ENCODE measurements at regions not wholly inside any gene's neighbourhood (a gene's known extent, or its start where the extent isn't known, plus 50 kb on each side); places are given as distances from the start of the nearest gene placed in this dataset.

DNA sequence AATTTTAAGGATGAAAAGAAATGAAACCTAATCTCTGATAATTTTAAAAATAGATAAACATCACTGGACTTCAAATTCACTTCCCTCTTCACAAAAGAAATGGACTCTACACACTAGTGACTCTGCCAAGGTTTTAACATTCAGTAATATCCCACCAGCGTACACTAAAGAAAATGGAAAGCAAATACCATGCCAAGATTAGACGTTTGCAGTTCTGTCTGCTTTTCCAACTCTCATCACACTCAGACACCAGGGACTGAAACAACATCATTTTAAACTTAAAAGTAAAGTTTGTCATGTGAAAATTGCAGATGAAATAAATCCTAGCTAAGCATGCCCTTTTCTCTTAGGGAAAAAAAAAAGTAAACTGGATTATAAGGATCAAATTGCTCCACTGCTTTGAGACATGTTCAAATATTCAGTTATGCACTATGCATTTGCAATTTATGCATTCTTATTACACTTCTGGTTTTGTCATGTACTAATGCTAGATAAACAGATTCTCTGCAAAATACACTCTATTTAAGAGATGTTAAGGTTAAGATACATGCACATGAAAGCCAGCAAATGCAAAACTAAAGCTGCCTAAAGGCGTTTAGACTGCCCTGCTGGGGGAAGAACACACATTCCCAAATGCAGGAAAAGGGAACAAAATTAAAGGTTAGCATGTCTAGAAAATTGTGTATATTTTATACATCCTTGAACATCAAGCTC lies 534.4 kb upstream of the EPHA5 start:
- H3K36me3 ChIP-seq (ENCODE audit: insufficient read depth in 1 of 2, low read depth in 1 of 2), result no peaks in the 10 kb centered on the region
- H3K9me3 ChIP-seq, result peaks cover 6% of the 10 kb centered on the region
- ATAC-seq, result no peak
- no peak overlapping the region for H3K27ac ChIP-seq
- H3K4me3 ChIP-seq, result no peak overlapping the region
- H3K4me1 ChIP-seq, result no peaks in the 10 kb centered on the region
- H3K27me3 ChIP-seq (ENCODE audit: insufficient read depth in 3 of 3, low read length in 2 of 3), result no peaks in the 10 kb centered on the region
- no peak for TF ChIP-seq CTCF (IDR thresholded peaks at IDR 0.05)
- no peak for DNase-seq
- intact Hi-C loops (cut with DNase I), result no loop called here
- 31 to 36% (median 34%) methylated on average over 3 of the region's 3 CpGs for WGBS, 3 donors

DNA sequence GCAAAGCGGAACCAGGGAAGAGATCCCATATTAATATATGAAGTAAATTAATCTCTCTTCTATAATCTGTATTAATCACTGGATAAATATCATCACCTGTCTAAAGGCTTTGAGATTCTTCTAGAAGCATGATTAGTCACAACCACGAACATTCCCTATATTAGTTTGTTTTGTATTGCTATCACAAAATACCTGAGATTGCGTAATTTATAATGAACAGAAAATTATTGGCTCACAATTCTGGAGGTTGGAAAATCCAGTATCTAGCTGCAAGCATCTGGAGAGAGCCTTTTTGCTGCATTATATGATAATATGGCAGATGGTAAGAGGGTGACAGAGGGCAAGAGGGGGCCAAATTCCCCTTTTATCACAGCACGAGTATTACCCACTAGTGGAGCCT lies 532.6 kb upstream of the EPHA5 start:
- intact Hi-C loops (cut with DNase I), result no loop called here
- no peak overlapping the region for H3K4me3 ChIP-seq
- no peaks in the 10 kb centered on the region for H3K36me3 ChIP-seq (ENCODE audit: insufficient read depth in 1 of 2, low read depth in 1 of 2)
- DNase-seq (no peak), ATAC-seq (no peak)
- WGBS, 3 donors, result 83 to 89% (median 87%) methylated on average over 4 of the region's 4 CpGs
- no peaks in the 10 kb centered on the region for H3K4me1 ChIP-seq
- no peak for TF ChIP-seq CTCF (IDR thresholded peaks at IDR 0.05)
- no peaks in the 10 kb centered on the region for H3K27me3 ChIP-seq (ENCODE audit: insufficient read depth in 3 of 3, low read length in 2 of 3)
- H3K9me3 ChIP-seq, result peaks cover 6% of the 10 kb centered on the region
- H3K27ac ChIP-seq, result no peak overlapping the region

GRCh38 chr4:66197451-66197850 lies 527.2 kb upstream of the EPHA5 start:
- ATAC-seq, result no peak
- no peak for DNase-seq
- intact Hi-C loops (cut with DNase I), result no loop called here
- Histone ChIP-seq H3K27ac (no peak overlapping the region), H3K36me3 (ENCODE audit: insufficient read depth in 1 of 2, low read depth in 1 of 2) (no peaks in the 10 kb centered on the region), H3K9me3 (no peaks in the 10 kb centered on the region), H3K4me3 (no peak overlapping the region), H3K27me3 (ENCODE audit: insufficient read depth in 3 of 3, low read length in 2 of 3) (no peaks in the 10 kb centered on the region), H3K4me1 (no peaks in the 10 kb centered on the region)
- 8 to 11% (median 8%) methylated on average over 1 of the region's 1 CpG for WGBS, 3 donors
- no peak for TF ChIP-seq CTCF (IDR thresholded peaks at IDR 0.05)

DNA sequence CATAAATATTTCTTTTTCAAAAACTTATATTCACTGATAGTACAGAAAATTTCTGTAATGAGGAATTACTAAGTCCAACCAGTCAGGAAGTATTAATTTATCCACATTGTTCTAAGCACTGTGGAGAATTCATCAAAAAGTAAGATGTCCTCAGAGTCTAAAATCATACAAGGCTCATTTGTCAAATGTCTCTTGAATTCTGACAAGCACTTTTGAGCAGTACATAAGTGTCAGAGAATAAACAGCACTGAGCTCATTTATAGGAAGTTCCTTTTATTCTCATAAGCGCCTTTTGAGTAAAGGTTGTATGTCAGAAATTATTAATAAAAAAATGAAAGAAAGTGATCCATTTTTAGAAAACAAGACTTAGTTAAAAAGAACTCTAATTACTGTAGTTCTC lies 523.2 kb upstream of the EPHA5 start:
- intact Hi-C loops (cut with DNase I), result no loop called here
- Histone ChIP-seq H3K4me1 (no peaks in the 10 kb centered on the region), H3K9me3 (no peaks in the 10 kb centered on the region), H3K27ac (no peak overlapping the region), H3K36me3 (ENCODE audit: insufficient read depth in 1 of 2, low read depth in 1 of 2) (no peaks in the 10 kb centered on the region), H3K4me3 (no peak overlapping the region), H3K27me3 (ENCODE audit: insufficient read depth in 3 of 3, low read length in 2 of 3) (no peaks in the 10 kb centered on the region)
- 83 to 92% (median 88%) methylated on average over 1 of the region's 1 CpG for whole genome bisulfite sequencing, 3 donors
- ATAC-seq (no peak), DNase-seq (no peak)
- TF ChIP-seq CTCF (IDR thresholded peaks at IDR 0.05), result no peak

DNA sequence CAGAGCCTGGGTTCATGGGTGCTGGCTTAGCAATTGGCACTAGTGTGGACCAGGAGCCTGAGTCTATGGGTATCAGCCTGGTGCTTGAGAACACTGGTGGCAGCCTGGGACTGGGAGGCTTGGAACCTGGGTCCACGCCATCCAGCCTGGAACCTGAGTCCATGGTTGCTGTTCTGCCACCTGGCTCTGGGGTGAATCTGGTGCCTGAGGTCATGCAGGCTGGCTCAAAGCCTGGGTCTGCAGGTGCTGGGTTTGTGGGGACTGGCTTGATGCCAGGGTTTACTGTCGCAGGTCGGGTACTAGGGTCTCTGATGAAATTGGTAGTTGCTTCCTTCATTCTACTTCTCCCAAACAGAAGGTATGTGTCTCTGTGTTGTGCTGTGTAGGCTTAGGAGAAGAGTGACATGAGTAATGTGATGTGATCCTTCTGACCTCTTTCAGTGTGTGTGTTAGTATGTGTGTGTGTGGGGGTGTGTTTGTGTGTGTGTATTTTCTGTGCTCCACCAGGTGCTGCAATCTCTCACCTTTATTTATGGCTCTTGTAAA lies 517.0 kb upstream of the EPHA5 start:
- no peaks in the 10 kb centered on the region for H3K27me3 ChIP-seq (ENCODE audit: insufficient read depth in 3 of 3, low read length in 2 of 3)
- DNase-seq, result no peak
- no peaks in the 10 kb centered on the region for H3K4me1 ChIP-seq
- TF ChIP-seq CTCF (IDR thresholded peaks at IDR 0.05), result no peak
- H3K9me3 ChIP-seq, result peaks cover 3% of the 10 kb centered on the region
- no peak overlapping the region for H3K27ac ChIP-seq
- H3K36me3 ChIP-seq (ENCODE audit: insufficient read depth in 1 of 2, low read depth in 1 of 2), result no peaks in the 10 kb centered on the region
- no peak overlapping the region for H3K4me3 ChIP-seq
- ATAC-seq, result no peak
- WGBS, 3 donors, result 67 to 77% (median 70%) methylated on average over 3 of the region's 3 CpGs
- intact Hi-C loops (cut with DNase I), result no loop called here
